ENCODE measurements at regions not wholly inside any gene's neighbourhood (a gene's known extent, or its start where the extent isn't known, plus 50 kb on each side); places are given as distances from the start of the nearest gene placed in this dataset.

DNA sequence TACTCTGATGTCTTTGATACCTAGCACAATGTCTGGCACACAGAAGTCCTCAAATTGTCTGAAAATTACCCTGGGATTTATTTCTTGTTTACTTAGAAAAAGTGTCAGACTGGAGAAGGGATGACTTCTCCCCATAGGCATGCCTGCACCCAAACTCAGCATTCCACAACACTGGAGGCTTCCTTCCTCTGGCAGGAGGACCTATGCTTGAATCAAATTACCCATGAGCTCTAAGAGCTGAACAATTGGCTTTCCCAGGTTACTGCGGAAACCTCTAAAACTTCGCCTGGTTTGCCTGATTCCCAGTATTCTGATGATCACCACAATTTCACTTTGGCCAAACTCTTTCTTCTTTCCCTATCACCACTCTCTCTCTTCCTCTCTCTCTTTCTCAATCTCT is 217.4 kb downstream of the DIPK2A start:
- Mint-ChIP-seq H3K27ac (ENCODE audit: unreplicated experiment) (no peak overlapping the region), H3K4me3 (ENCODE audit: low read depth, unreplicated experiment) (no peak overlapping the region), H3K9me3 (ENCODE audit: low read depth, unreplicated experiment) (peaks cover 18% of the 10 kb centered on the region), H3K36me3 (ENCODE audit: insufficient read depth, unreplicated experiment) (no peaks in the 10 kb centered on the region), H3K4me1 (ENCODE audit: low read depth, unreplicated experiment) (no peaks in the 10 kb centered on the region), H3K27me3 (ENCODE audit: unreplicated experiment) (no peaks in the 10 kb centered on the region)
- CTCF ChIA-PET: no interaction called here
- TF ChIP-seq, protein P1, sequence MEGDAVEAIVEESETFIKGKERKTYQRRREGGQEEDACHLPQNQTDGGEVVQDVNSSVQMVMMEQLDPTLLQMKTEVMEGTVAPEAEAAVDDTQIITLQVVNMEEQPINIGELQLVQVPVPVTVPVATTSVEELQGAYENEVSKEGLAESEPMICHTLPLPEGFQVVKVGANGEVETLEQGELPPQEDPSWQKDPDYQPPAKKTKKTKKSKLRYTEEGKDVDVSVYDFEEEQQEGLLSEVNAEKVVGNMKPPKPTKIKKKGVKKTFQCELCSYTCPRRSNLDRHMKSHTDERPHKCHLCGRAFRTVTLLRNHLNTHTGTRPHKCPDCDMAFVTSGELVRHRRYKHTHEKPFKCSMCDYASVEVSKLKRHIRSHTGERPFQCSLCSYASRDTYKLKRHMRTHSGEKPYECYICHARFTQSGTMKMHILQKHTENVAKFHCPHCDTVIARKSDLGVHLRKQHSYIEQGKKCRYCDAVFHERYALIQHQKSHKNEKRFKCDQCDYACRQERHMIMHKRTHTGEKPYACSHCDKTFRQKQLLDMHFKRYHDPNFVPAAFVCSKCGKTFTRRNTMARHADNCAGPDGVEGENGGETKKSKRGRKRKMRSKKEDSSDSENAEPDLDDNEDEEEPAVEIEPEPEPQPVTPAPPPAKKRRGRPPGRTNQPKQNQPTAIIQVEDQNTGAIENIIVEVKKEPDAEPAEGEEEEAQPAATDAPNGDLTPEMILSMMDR (IDR thresholded peaks at IDR 0.05; ENCODE audit: unreplicated experiment): no peak
- BruUV-seq (replicated peaks): no TSS peak
- no peak for DNase-seq
- intact Hi-C loops (cut with micrococcal nuclease; ENCODE audit: unreplicated experiment): no loop called here

DNA sequence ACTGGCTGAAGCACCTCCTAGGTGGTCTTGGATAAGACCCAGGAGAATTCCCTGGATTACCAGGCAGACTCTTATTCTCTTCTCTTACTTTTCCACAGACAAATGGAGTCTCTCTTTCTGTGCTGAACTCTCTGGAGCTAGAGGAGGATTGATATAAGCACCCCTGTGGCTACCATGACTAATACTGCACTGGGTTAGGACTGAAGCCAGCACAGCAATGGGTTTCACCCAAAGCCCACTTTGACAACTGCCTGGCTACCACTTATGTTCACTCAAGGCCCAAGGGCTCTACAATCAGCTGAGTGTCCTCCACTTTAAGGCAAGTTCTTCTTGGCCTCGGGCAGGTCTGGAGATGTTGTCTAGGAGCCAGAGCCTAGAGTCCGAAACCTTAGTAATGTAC is 225.5 kb downstream of the DIPK2A start:
- TF ChIP-seq, protein P1 (IDR thresholded peaks at IDR 0.05; ENCODE audit: unreplicated experiment): no peak
- Mint-ChIP-seq H3K9me3 (ENCODE audit: low read depth, unreplicated experiment) (peaks cover 13% of the 10 kb centered on the region), H3K36me3 (ENCODE audit: insufficient read depth, unreplicated experiment) (no peaks in the 10 kb centered on the region), H3K27ac (ENCODE audit: unreplicated experiment) (no peak overlapping the region), H3K27me3 (ENCODE audit: unreplicated experiment) (no peaks in the 10 kb centered on the region), H3K4me1 (ENCODE audit: low read depth, unreplicated experiment) (no peaks in the 10 kb centered on the region), H3K4me3 (ENCODE audit: low read depth, unreplicated experiment) (no peak overlapping the region)
- intact Hi-C loops (cut with micrococcal nuclease; ENCODE audit: unreplicated experiment): no loop called here
- BruUV-seq (replicated peaks): no TSS peak
- DNase-seq: no peak
- CTCF ChIA-PET: no interaction called here

DNA sequence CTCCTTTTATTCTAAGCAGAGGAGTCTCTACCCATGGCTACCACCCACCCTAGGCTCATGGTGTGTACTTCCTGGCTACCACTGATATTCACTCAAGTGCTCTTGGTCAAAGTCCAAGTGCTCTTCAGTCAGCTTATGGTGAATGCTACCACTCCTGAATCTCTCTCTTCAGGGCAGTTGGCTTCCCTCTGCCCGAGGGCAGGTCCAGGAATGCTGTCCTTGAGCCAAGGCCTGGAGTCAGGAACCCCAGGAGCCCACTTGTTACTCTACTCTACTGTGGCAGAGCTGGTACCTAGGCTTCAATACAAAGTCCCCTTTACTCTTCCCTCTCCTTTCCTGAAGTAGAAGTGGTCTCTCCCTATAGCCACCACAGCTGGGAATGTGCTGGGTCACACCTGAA is 226.0 kb downstream of the DIPK2A start:
- BruUV-seq (replicated peaks): no TSS peak
- TF ChIP-seq, protein P1 (IDR thresholded peaks at IDR 0.05; ENCODE audit: unreplicated experiment): no peak
- H3K27ac Mint-ChIP-seq (ENCODE audit: unreplicated experiment): no peak overlapping the region

DNA sequence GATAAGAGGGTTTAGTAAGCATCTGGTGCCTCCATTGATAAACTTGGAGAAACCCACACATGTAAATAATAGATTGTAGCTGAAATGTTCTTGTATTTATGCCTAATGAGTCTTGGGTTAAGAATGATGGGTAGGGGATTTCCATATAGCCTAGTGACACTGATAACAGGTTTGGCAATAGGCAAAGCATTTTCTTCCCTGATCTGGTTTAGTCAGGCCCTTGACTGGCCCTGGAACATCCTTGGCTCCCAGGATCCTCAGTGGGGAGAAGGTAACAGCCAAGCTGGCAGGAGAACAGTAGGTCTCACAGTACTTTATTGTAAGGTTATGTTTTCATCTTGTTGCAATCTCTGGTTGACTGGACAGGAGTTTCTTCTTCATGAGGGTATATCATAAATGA is 228.4 kb downstream of the DIPK2A start:
- Mint-ChIP-seq H3K4me3 (ENCODE audit: low read depth, unreplicated experiment) (no peak overlapping the region), H3K27me3 (ENCODE audit: unreplicated experiment) (no peaks in the 10 kb centered on the region), H3K9me3 (ENCODE audit: low read depth, unreplicated experiment) (peaks cover 5% of the 10 kb centered on the region), H3K4me1 (ENCODE audit: low read depth, unreplicated experiment) (no peaks in the 10 kb centered on the region), H3K36me3 (ENCODE audit: insufficient read depth, unreplicated experiment) (no peaks in the 10 kb centered on the region), H3K27ac (ENCODE audit: unreplicated experiment) (no peak overlapping the region)
- no peak for DNase-seq
- intact Hi-C loops (cut with micrococcal nuclease; ENCODE audit: unreplicated experiment): no loop called here
- no TSS peak for BruUV-seq (replicated peaks)
- CTCF ChIA-PET: no interaction called here
- TF ChIP-seq, protein P1 (IDR thresholded peaks at IDR 0.05; ENCODE audit: unreplicated experiment): no peak

More for the DNA sequence above, 226.0 kb downstream of the DIPK2A start:
- Mint-ChIP-seq H3K4me3 (ENCODE audit: low read depth, unreplicated experiment) (no peak overlapping the region), H3K9me3 (ENCODE audit: low read depth, unreplicated experiment) (peaks cover 13% of the 10 kb centered on the region), H3K36me3 (ENCODE audit: insufficient read depth, unreplicated experiment) (no peaks in the 10 kb centered on the region), H3K4me1 (ENCODE audit: low read depth, unreplicated experiment) (no peaks in the 10 kb centered on the region), H3K27me3 (ENCODE audit: unreplicated experiment) (no peaks in the 10 kb centered on the region)
- intact Hi-C loops (cut with micrococcal nuclease; ENCODE audit: unreplicated experiment): no loop called here
- DNase-seq: no peak
- CTCF ChIA-PET: no interaction called here

DNA sequence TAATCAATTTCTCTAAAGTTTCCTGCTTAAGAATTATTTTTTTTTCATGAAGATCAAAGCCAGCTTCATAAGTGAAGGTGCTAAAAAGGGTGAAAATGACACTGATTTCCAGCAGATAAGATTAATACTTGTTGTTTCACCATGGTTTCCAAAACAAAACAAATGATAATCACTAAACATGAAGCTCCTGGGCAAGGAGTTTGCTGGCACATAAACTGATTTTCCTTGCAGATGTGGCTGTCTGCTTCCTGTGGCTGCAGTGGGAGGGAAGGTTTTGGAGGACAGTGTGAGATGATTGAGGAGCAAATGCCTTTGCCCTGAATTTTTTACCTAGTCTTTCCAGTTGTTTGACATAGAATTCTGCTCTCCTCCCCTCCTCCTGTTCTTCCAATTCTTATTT is 228.8 kb downstream of the DIPK2A start:
- CTCF ChIA-PET: no interaction called here
- intact Hi-C loops (cut with micrococcal nuclease; ENCODE audit: unreplicated experiment): no loop called here
- TF ChIP-seq, protein P1 (IDR thresholded peaks at IDR 0.05; ENCODE audit: unreplicated experiment): no peak
- Mint-ChIP-seq H3K27ac (ENCODE audit: unreplicated experiment) (no peak overlapping the region), H3K4me1 (ENCODE audit: low read depth, unreplicated experiment) (no peaks in the 10 kb centered on the region), H3K27me3 (ENCODE audit: unreplicated experiment) (no peaks in the 10 kb centered on the region), H3K9me3 (ENCODE audit: low read depth, unreplicated experiment) (peaks cover 3% of the 10 kb centered on the region), H3K4me3 (ENCODE audit: low read depth, unreplicated experiment) (no peak overlapping the region), H3K36me3 (ENCODE audit: insufficient read depth, unreplicated experiment) (no peaks in the 10 kb centered on the region)
- DNase-seq: no peak
- BruUV-seq (replicated peaks): no TSS peak

All from Calu3 (cell line).